HG03520 (cell line): ENCODE measurements at regions not wholly inside any gene's neighbourhood (a gene's known extent, or its start where the extent isn't known, plus 50 kb on each side); places are given as distances from the start of the nearest gene placed in this dataset.
"Not testable (repeated sequence)": the region's sequence is repeated elsewhere in the genome, so short reads cannot be mapped to it uniquely, and the experiment has no call there.

Experiments used
- ATAC-seq: cut with Tn5 transposase; IDR thresholded peaks from one replicate; pipeline ENCODE4 v1.9.1; 2021; ENCODE audit warnings: mild to moderate bottlenecking, moderate library complexity; ENCODE audit not compliant: unreplicated experiment

DNA sequence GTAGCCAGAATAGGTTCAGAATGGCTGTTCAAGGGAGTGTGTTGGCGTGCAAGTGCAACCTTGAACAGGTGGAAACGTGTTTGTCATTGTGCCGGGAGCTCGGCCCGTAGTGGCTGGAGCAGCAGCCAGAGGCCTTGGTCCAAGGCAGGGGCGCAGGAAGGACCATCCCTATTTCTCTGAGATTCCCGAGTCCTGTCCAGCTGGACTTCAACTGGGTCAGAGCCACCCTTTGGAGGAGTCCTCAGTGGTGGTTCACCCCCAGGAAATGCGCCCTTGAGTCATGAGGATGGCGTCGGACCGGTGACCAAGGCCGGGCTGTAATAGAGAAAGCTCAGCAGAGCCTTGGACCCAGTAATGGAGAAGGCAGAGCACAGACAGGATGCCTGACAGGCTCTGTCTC, 1402.0 kb downstream of the BRD1 start:
- no peak for ATAC-seq

GRCh38 chr22:48425091-48425506, 1402.6 kb downstream of the BRD1 start:
- no peak for ATAC-seq

- no peak for ATAC-seq
Observed at GRCh38 chr22:48424661-48425060, 1403.0 kb downstream of the BRD1 start.

- no peak for ATAC-seq
Observed at GRCh38 chr22:48424201-48424627, 1403.5 kb downstream of the BRD1 start.

- no peak for ATAC-seq
Observed at GRCh38 chr22:48423481-48423911, 1404.2 kb downstream of the BRD1 start.

GRCh38 chr22:48422900-48423480, 1404.7 kb downstream of the BRD1 start:
- no peak for ATAC-seq

- ATAC-seq, result no peak
Observed at GRCh38 chr22:48418831-48419230, 1408.8 kb downstream of the BRD1 start.

GRCh38 chr22:48417225-48418070, 1410.2 kb downstream of the BRD1 start:
- ATAC-seq, result no peak

GRCh38 chr22:48416396-48417224, 1411.1 kb downstream of the BRD1 start:
- ATAC-seq, result no peak

DNA sequence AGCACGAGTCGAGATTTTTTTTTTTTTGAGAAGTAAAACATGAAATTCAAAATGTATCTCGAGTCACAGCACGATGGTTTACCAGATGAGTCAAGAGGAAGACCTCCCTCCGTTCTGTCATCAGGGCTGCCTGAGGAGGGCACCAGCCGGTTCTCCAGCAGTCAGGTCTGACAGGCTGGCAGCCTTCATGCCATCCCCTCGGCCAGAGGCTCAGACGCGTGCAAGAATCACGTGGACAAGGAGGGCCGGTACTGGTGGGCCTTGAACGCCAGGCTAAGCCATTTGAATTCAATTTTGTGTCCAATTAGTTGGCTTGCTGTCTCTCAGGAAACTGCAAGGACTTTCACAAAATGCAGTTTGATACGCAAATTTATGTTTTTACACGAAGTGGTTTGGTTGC, 1412.2 kb downstream of the BRD1 start:
- ATAC-seq, result no peak

- ATAC-seq, result no peak
Observed at GRCh38 chr22:48414651-48415050, 1413.0 kb downstream of the BRD1 start.

DNA sequence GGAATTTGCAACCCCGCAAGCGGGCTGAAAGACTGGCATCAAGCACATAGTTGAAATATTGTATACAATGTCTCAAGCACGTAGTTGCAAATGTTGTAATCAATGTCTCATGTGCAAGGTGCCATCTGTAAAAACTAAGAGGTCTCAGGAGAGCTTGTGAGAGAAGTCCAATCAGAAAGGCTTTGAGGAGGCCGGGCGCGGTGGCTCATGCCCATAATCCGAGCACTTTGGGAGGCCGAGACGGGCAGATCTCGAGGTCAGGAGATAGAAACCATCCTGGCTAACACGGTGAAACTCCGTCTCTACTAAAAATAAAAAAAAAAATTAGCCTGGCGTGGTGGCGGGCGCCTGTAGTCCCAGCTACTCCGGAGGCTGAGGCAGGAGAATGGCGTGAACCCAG, 1414.7 kb downstream of the BRD1 start:
- ATAC-seq, result not testable (repeated sequence)

GRCh38 chr22:48410536-48410935, 1417.1 kb downstream of the BRD1 start:
- no peak for ATAC-seq

DNA sequence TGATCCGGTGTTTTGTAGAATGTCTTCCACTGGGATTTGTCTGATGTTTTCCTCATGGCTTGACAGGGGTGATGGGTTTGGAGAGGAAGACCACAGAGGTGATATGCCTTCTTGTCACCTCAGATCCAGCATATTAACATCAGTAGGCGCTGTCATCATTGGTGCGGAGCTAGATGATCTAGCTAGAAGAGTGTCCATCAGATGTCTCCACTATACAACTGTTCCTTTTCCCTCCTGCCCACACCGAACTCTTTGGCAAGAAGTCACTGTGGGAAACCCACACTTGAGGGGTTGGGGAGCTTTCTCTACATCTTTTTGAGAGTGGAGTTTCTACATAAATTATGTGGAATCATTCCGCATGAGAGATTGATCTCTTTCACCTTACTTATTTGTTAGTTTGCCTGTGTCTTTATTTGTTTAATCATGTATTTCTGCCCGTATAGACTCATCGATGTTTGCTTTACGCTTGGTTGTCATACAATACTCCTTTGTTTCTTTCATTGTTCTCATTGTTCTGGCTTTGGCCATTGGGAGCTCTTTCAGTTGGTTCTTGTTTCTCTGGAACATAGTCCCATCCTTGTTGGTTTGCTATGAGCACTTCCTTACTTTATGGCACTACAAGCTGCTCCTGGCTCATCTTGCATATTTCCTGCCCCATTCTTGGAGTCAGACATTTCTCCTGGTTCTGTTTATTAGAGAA, 1420.3 kb downstream of the BRD1 start:
- ATAC-seq, result no peak

GRCh38 chr22:48406161-48406560, 1421.5 kb downstream of the BRD1 start:
- no peak for ATAC-seq

DNA sequence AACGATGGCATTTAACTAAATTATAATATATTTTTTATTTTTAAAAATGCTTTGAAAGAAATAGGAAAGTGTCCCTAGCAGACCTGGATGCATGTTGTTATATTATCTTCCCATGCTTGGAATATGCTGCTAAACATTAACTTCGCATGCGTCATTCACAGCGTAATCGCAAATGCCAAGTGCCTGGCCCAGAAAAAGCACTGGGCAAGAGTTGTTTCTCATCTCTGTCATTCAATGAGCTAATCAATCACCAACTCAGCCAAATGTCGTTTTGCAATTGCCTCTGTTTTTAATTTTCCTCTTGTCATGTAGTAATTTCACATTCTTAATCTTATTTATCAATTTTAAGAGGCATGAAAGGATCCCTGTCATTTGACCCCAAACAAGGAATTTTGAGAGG, 1421.9 kb downstream of the BRD1 start:
- ATAC-seq, result no peak

GRCh38 chr22:48404801-48405447, 1422.7 kb downstream of the BRD1 start:
- no peak for ATAC-seq

DNA sequence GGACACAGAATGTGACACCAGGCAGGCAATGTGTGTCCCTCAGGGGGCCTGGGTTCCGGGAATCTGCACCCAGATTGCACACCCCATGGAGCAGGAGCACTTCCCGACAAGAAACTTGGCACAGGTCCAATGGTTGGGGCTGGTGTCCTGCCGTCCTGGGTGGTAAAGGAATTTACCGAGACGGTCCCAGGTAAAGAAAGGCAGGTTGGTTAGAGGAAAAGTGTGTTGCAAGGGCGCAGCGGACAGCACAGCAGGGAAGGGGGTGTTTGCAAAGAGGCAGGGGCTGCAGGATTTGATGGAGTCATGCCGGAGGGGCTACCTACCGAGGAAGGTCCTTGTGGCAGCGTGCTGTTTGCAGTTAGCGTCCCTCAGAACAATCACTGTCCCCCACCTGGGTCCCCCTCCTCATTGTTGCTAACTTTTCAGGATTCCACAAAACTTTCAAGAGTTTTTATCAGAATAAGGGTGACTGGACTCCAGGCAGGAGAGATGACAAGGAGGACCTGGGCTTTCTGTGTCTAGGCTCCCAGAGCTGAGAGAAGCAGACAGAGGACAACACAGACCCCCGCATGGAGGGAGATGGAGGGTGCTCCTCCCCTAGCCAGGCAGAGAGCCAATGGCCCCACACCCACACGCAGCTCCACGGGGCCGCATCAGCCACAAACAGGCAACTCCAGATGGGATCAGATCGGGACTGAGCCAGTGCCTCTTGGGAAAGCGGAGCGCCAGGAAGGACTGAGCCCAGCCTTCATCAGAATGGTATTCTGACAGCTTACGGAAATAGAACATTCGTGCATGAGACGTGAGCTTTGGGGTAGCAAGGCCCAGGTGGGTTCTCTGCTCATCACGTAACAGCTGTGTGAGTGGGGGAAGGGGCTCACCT, 1423.9 kb downstream of the BRD1 start:
- no peak for ATAC-seq

DNA sequence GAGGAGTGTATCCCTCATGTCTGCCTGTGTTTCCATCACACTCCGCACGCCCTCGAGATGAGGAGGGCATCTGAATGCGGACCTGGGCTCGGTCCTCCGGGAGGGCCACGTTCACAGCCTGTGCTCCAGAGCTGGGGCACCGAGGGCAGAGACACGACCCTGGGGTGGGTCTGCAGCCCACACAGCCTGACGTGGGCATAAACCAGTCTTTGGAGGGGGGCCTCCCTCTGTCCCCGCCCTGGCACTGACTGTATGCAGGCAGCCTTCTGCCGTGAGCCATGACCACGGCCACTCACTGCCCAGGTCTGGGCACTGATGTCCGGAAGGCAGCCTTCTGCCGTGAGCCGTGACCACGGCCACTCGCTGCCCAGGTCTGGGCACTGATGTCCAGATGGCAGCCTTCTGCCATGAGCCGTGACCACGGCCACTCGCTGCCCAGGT, 1425.1 kb downstream of the BRD1 start:
- ATAC-seq, result no peak
